ENCODE measurements at regions not wholly inside any gene's neighbourhood (a gene's known extent, or its start where the extent isn't known, plus 50 kb on each side); places are given as distances from the start of the nearest gene placed in this dataset.

DNA sequence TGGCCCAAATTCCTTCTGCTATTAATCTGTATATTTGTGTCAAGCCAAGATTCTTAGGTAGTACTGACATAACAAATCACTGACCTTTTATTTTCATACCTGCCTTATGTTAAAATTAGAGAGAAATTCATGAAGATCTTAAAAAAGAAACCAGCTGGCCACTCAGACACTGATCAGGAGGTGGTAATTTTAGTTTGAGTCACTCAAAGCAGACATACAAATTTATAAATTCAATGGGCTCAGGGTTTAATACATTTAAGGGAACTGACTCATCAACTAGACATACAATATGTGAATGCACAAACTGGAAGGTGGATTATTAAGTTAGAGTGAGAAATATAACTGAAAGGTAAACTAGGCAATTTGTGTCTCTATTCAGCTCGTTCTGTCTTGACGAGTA, 711.9 kb upstream of the EYS start:
- no peak overlapping the region for H2BK5ac ChIP-seq (ENCODE audit: low read depth, low read length)
- H4K91ac ChIP-seq (replicated peaks; ENCODE audit: insufficient read length, low read length) = no peak overlapping the region
- no peak overlapping the region for H2AFZ ChIP-seq (ENCODE audit: low read length)
- H3K4ac ChIP-seq (replicated peaks; ENCODE audit: insufficient read length, low read depth, low read length) = no peak overlapping the region
- no peak overlapping the region for H3K4me3 ChIP-seq (ENCODE audit: extremely low read depth in 1 of 4, insufficient read depth in 2 of 4, low read depth in 3 of 4, low read length in 4 of 4)
- H3K14ac ChIP-seq (ENCODE audit: insufficient read length) = no peak overlapping the region
- H3K9ac ChIP-seq (replicated peaks in 1 of 4; ENCODE audit: extremely low read depth in 1 of 4, low read depth in 3 of 4, low read length in 3 of 4) = no peak overlapping the region
- POLR2A ChIA-PET (ENCODE audit: partially characterized antibody) = no interaction called here
- no peak overlapping the region for H3K27ac ChIP-seq (ENCODE audit: low read depth, low read length)
- no peak overlapping the region for H3K56ac ChIP-seq (replicated peaks; ENCODE audit: insufficient read length, low read depth, low read length)
- CTCF ChIA-PET (ENCODE audit: partially characterized antibody) = interaction anchor here (0.5 to 0.9 kb wide), 2 partner anchors 452 to 483 kb away, joined by 3 read pairs; no protein-coding TSS in a partner anchor
- H4K5ac ChIP-seq (ENCODE audit: insufficient read length, low read depth, low read length) = no peak overlapping the region
- TF ChIP-seq RNF2 (IDR thresholded peaks at IDR 0.05; ENCODE audit: borderline replicate concordance, low read depth, low read length, missing control alignments, poor library complexity, severe bottlenecking) = no peak
- no peak for TF ChIP-seq TCF12 (IDR thresholded peaks at IDR 0.05; ENCODE audit: low read depth, low read length)
- no peak for TF ChIP-seq CBX5 (IDR thresholded peaks at IDR 0.05; ENCODE audit: low read depth, low read length)
- TF ChIP-seq POLR2A (IDR thresholded peaks at IDR 0.05; ENCODE audit: control extremely low read depth in 1 of 2, low read depth in 2 of 2, low read length in 2 of 2) = no peak
- TF ChIP-seq CEBPB (IDR thresholded peaks at IDR 0.05; ENCODE audit: low read depth, low read length) = no peak
- TF ChIP-seq EZH2 (IDR thresholded peaks at IDR 0.05; ENCODE audit: low read depth, low read length, severe bottlenecking) = no peak
- no peak for TF ChIP-seq POLR2AphosphoS5 (IDR thresholded peaks at IDR 0.05; ENCODE audit: low read depth, low read length)
- TF ChIP-seq SAP30 (IDR thresholded peaks at IDR 0.05; ENCODE audit: insufficient read depth, insufficient replicate concordance, low read length) = no peak
- no peak for TF ChIP-seq RFX5 (IDR thresholded peaks at IDR 0.05; ENCODE audit: borderline replicate concordance, low read depth, low read length)
- no peak overlapping the region for H2BK12ac ChIP-seq (ENCODE audit: low read depth, low read length)
- H3K18ac ChIP-seq (ENCODE audit: extremely low read depth, low read length) = no peak overlapping the region
- H3K23ac ChIP-seq (ENCODE audit: insufficient read length) = no peak overlapping the region
- no peaks in the 10 kb centered on the region for H3K9me3 ChIP-seq (ENCODE audit: insufficient read depth in 2 of 2, low read depth in 1 of 2, low read length in 1 of 2)
- DNase-seq (ENCODE audit: low read depth in 1 of 2, low spot score in 2 of 2) = no peak
- WGBS, 2 experiments (ENCODE audit: extremely low coverage in 1 of 2, insufficient coverage in 1 of 2, insufficient read length in 1 of 2, insufficient replicate concordance in 2 of 2, low coverage in 1 of 2, low lambda C conversion rate in 2 of 2, missing lambda C conversion rate in 1 of 2) = 93% methylated on average over 2 of the region's 2 CpGs; no CpG with 5 or more reads in 1 of the 2 experiments
- no peak overlapping the region for H2BK20ac ChIP-seq (ENCODE audit: low read length)
- no peak for FAIRE-seq
- no peak overlapping the region for H4K8ac ChIP-seq (ENCODE audit: extremely low read depth, insufficient read depth, low read length)
- no peak overlapping the region for H3K4me2 ChIP-seq (ENCODE audit: insufficient read depth in 1 of 2, low read depth in 2 of 2, low read length in 2 of 2)
- no peaks in the 10 kb centered on the region for H3K79me2 ChIP-seq (ENCODE audit: control insufficient read depth in 1 of 2, insufficient read depth in 2 of 2, low read length in 2 of 2)
- H4K20me1 ChIP-seq (replicated peaks in 1 of 2; ENCODE audit: control insufficient read depth in 1 of 2, insufficient read depth in 2 of 2, low read length in 2 of 2) = no peaks in the 10 kb centered on the region
- no peaks in the 10 kb centered on the region for H3K36me3 ChIP-seq (ENCODE audit: control insufficient read depth in 2 of 4, insufficient read depth in 4 of 4, low read length in 3 of 4)
- no peaks in the 10 kb centered on the region for H3K27me3 ChIP-seq (replicated peaks in 1 of 4; ENCODE audit: control insufficient read depth in 3 of 4, extremely low read depth in 1 of 4, insufficient read depth in 3 of 4, low read length in 3 of 4)
- H2AK5ac ChIP-seq (ENCODE audit: low read depth, low read length) = no peak overlapping the region
- no peaks in the 10 kb centered on the region for H3K4me1 ChIP-seq (replicated peaks in 1 of 4; ENCODE audit: control insufficient read depth in 3 of 4, insufficient read depth in 4 of 4, low read length in 3 of 4)
- no peaks in the 10 kb centered on the region for H3K23me2 ChIP-seq (ENCODE audit: low read depth, low read length)
- no peak overlapping the region for H2BK120ac ChIP-seq (replicated peaks; ENCODE audit: low read depth, low read length)
- H3K79me1 ChIP-seq (ENCODE audit: low read depth, low read length) = no peaks in the 10 kb centered on the region
- no peak overlapping the region for H2BK15ac ChIP-seq (ENCODE audit: low read length)

Data from H1 (cell line).